Mammary epithelial cell (primary cell): ENCODE measurements at regions not wholly inside any gene's neighbourhood (a gene's known extent, or its start where the extent isn't known, plus 50 kb on each side); places are given as distances from the start of the nearest gene placed in this dataset.

Experiments
- EZH2 ChIP-seq: IDR thresholded peaks from 2 replicates; pipeline ENCODE4 v1.6.1; 2012; ENCODE audit warnings: low read length, inconsistent platforms, borderline replicate concordance
- TF ChIP-seq, protein P1 (sequence below), 2 donors: IDR thresholded peaks in 1 of 2; conservative IDR thresholded peaks in 1 of 2; 2 replicates each; pipeline ENCODE4 v1.5.1; 2011 to 2012; ENCODE audit warnings: inconsistent platforms in 2 of 2, low read length in 2 of 2, mild to moderate bottlenecking in 2 of 2, control low read depth in 1 of 2, low read depth in 1 of 2; ENCODE audit not compliant: insufficient read depth in 1 of 2; ENCODE audit errors: extremely low read depth in 1 of 2

DNA sequence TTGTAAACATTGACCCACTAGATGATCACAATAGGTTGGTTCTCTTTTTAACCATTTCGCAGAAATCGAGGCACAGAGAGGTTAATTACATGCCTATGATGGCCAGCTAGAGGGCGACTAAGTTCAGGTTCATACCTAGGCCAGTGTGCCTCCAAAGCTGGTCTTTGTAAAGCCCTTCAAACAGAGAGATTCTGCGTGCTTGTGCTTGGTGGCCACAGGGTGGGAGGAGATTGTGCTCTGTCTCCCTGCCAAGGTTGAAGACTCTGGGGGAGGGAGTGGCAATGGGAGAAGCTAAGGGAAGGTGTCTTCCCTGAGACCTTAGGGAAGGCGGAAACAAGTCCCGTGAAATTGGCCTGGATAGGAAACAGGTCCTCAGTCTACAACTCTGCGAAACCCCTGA, 59.1 kb upstream of the RBM15 start:
- TF ChIP-seq, protein P1, sequence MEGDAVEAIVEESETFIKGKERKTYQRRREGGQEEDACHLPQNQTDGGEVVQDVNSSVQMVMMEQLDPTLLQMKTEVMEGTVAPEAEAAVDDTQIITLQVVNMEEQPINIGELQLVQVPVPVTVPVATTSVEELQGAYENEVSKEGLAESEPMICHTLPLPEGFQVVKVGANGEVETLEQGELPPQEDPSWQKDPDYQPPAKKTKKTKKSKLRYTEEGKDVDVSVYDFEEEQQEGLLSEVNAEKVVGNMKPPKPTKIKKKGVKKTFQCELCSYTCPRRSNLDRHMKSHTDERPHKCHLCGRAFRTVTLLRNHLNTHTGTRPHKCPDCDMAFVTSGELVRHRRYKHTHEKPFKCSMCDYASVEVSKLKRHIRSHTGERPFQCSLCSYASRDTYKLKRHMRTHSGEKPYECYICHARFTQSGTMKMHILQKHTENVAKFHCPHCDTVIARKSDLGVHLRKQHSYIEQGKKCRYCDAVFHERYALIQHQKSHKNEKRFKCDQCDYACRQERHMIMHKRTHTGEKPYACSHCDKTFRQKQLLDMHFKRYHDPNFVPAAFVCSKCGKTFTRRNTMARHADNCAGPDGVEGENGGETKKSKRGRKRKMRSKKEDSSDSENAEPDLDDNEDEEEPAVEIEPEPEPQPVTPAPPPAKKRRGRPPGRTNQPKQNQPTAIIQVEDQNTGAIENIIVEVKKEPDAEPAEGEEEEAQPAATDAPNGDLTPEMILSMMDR (conservative IDR thresholded peaks at IDR 0.05 in 1 of 2, IDR thresholded peaks at IDR 0.05 in 1 of 2; ENCODE audit: extremely low read depth in 1 of 2, insufficient read depth in 1 of 2, low read depth in 1 of 2, low read length in 2 of 2): no peak
- TF ChIP-seq EZH2: no peak
